Stomach (tissue), 8 donors: ENCODE measurements at regions not wholly inside any gene's neighbourhood (a gene's known extent, or its start where the extent isn't known, plus 50 kb on each side); places are given as distances from the start of the nearest gene placed in this dataset.

ENCODE experiments used
- DNase-seq, 2 donors: peaks; one replicate each; pipeline versions ENCODE4 v3.0.0 to v3.0.0-alpha.2; 2013 to 2019
- H3K27ac ChIP-seq, 5 donors: fragments of 200-600 bp in 4 of 5; sonication (generic) in 4 of 5; one replicate each; pipeline ENCODE4 v1.5.1; 2013 to 2019; ENCODE audit warnings: mild to moderate bottlenecking in 1 of 5, moderate library complexity in 1 of 5
- H3K27me3 ChIP-seq, 3 donors: fragments of 200-600 bp; sonication (generic); one replicate each; pipeline ENCODE4 v1.5.1; 2017 to 2019; ENCODE audit warnings: mixed run types in 1 of 3
- H3K36me3 ChIP-seq, 4 donors: fragments of 200-600 bp; sonication (generic); 1 replicate in 3 of 4; 2 replicates in 1 of 4; pipeline ENCODE4 v1.5.1; 2016 to 2019
- H3K4me1 ChIP-seq, 4 donors: fragments of 200-600 bp; sonication (generic); one replicate each; pipeline ENCODE4 v1.5.1; 2016 to 2019
- H3K4me3 ChIP-seq, 4 donors: fragments of 200-600 bp; sonication (generic) in 3 of 4; one replicate each; pipeline ENCODE4 v1.5.1; 2016 to 2019; ENCODE audit warnings: mild to moderate bottlenecking in 1 of 4
- H3K9me3 ChIP-seq, 4 donors: fragments of 200-600 bp; sonication (generic); one replicate each; pipeline ENCODE4 v1.5.1; 2016 to 2019
- CTCF ChIP-seq, 7 experiments: fragments of 450-650 bp in 4 of 7; fragments of 200-600 bp in 3 of 7; sonication (generic) in 3 of 7; IDR thresholded peaks; one replicate each; pipeline ENCODE4 v1.5.1; 2016 to 2019; ENCODE audit warnings: antibody characterized with exemption in 7 of 7, control low read depth in 2 of 7, mild to moderate bottlenecking in 1 of 7
- EP300 ChIP-seq: sonication (generic); formaldehyde crosslinking; IDR thresholded peaks from one replicate; pipeline ENCODE4 v1.6.1; 2017; ENCODE audit warnings: antibody characterized with exemption
- POLR2A ChIP-seq, 4 donors: fragments of 450-650 bp; IDR thresholded peaks; one replicate each; pipeline ENCODE4 v1.6.1; 2016; ENCODE audit warnings: antibody characterized with exemption in 4 of 4, control low read depth in 2 of 4, mild to moderate bottlenecking in 1 of 4, moderate library complexity in 1 of 4
- POLR2AphosphoS5 ChIP-seq, 3 donors: sonication (generic); formaldehyde crosslinking; IDR thresholded peaks; one replicate each; pipeline ENCODE4 v1.6.1; 2016; ENCODE audit warnings: antibody characterized with exemption in 3 of 3
- WGBS, 5 donors: extraction: QIAGEN DNeasy Blood & Tissue Kit in 3 of 5; methylation state at CpG; one replicate each; pipeline versions ENCODE4 v1.1.5 to v1.1.7; 2013 to 2018; 5-methylcytosine and 5-hydroxymethylcytosine counted together
- intact Hi-C: fragments of 100-400 bp; cut with DNase I; formaldehyde crosslinking; loops from one replicate; pipeline ENCODE4 v1.15.1; 2023; ENCODE audit warnings: low total_unique reads
- donor health status: healthy with polysubstance abuse.
- donor health status: Bipolar disorder and iron deficiency.
- donor health status: healthy.

- TF ChIP-seq EP300 = no peak
- TF ChIP-seq POLR2AphosphoS5 (IDR thresholded peaks at IDR 0.05) = peak; percentile 15 to 53 (median 38)
- no peak for TF ChIP-seq POLR2A (IDR thresholded peaks at IDR 0.05)
- TF ChIP-seq CTCF (IDR thresholded peaks at IDR 0.05) = peak in 5 of 7 experiments; percentile 77 to 84 (median 78)
- peak overlapping the region; percentile 39 to 88 (median 74) for H3K27ac ChIP-seq
- no peaks in the 10 kb centered on the region for H3K36me3 ChIP-seq
- peaks cover 23 to 49% (median 39%) of the 10 kb centered on the region in 4 donors for H3K4me1 ChIP-seq
- peak overlapping the region in 2 of 4 donors; percentile 12 to 17 for H3K4me3 ChIP-seq
- 16 to 23% (median 18%) methylated on average over 12 to 16 of the region's 16 CpGs for WGBS, 5 donors
- H3K27me3 ChIP-seq = no peaks in the 10 kb centered on the region
- peak; percentile 61 to 91 for DNase-seq
- no peaks in the 10 kb centered on the region for H3K9me3 ChIP-seq
- intact Hi-C loops = no loop called here
Measured at GRCh38 chr11:128290106-128290840, 297.1 kb downstream of the ETS1 start.

- 65 to 70% (median 69%) methylated on average over 7 of the region's 7 CpGs for WGBS, 5 donors
- H3K27me3 ChIP-seq = no peaks in the 10 kb centered on the region
- TF ChIP-seq POLR2A (IDR thresholded peaks at IDR 0.05) = no peak
- no peak for TF ChIP-seq EP300
- TF ChIP-seq POLR2AphosphoS5 (IDR thresholded peaks at IDR 0.05) = no peak
- no peak for TF ChIP-seq CTCF (IDR thresholded peaks at IDR 0.05)
- H3K36me3 ChIP-seq = no peaks in the 10 kb centered on the region
- H3K4me1 ChIP-seq = peaks cover 23 to 39% (median 33%) of the 10 kb centered on the region in 4 donors
- intact Hi-C loops = loop anchor here (5.0 to 10.0 kb wide), 2 partner anchors 343 to 536 kb away; no protein-coding TSS in a partner anchor
- no peaks in the 10 kb centered on the region for H3K9me3 ChIP-seq
- H3K27ac ChIP-seq = no peak overlapping the region
- no peak overlapping the region for H3K4me3 ChIP-seq
- no peak for DNase-seq
Measured at GRCh38 chr11:128289048-128289447, 298.3 kb downstream of the ETS1 start.

- Histone ChIP-seq H3K9me3 (no peaks in the 10 kb centered on the region), H3K27ac (no peak overlapping the region), H3K36me3 (no peaks in the 10 kb centered on the region), H3K4me3 (no peak overlapping the region), H3K27me3 (no peaks in the 10 kb centered on the region), H3K4me1 (peaks cover 23 to 32% (median 27%) of the 10 kb centered on the region in 4 donors)
- WGBS, 5 donors = 73 to 92% (median 89%) methylated on average over 4 of the region's 4 CpGs
- no peak for TF ChIP-seq CTCF (IDR thresholded peaks at IDR 0.05)
- TF ChIP-seq EP300 = no peak
- no peak for TF ChIP-seq POLR2AphosphoS5 (IDR thresholded peaks at IDR 0.05)
- no peak for TF ChIP-seq POLR2A (IDR thresholded peaks at IDR 0.05)
- intact Hi-C loops = loop anchor here (5.0 to 10.0 kb wide), 2 partner anchors 344 to 536 kb away; no protein-coding TSS in a partner anchor
- no peak for DNase-seq
Measured at GRCh38 chr11:128288368-128288767, 299.0 kb downstream of the ETS1 start.

- 70 to 87% (median 79%) methylated on average over 2 of the region's 2 CpGs for WGBS, 5 donors
- TF ChIP-seq POLR2AphosphoS5 (IDR thresholded peaks at IDR 0.05) (no peak), POLR2A (IDR thresholded peaks at IDR 0.05) (no peak), EP300 (no peak), CTCF (IDR thresholded peaks at IDR 0.05) (no peak)
- no peaks in the 10 kb centered on the region for H3K27me3 ChIP-seq
- peaks cover 2 to 9% (median 3%) of the 10 kb centered on the region in 4 donors for H3K4me1 ChIP-seq
- H3K4me3 ChIP-seq = no peak overlapping the region
- H3K36me3 ChIP-seq = no peaks in the 10 kb centered on the region
- H3K27ac ChIP-seq = no peak overlapping the region
- intact Hi-C loops = loop anchor here (5.0 to 10.0 kb wide), 2 partner anchors 347 to 539 kb away; no protein-coding TSS in a partner anchor
- H3K9me3 ChIP-seq = no peaks in the 10 kb centered on the region
- no peak for DNase-seq
Measured at GRCh38 chr11:128285321-128285720, 302.0 kb downstream of the ETS1 start.
